GM04503 (cell line): ENCODE measurements at regions not wholly inside any gene's neighbourhood (a gene's known extent, or its start where the extent isn't known, plus 50 kb on each side); places are given as distances from the start of the nearest gene placed in this dataset.
"Not testable (repeated sequence)": the region's sequence is repeated elsewhere in the genome, so short reads cannot be mapped to it uniquely, and the experiment has no call there.

ENCODE experiments used
- DNase-seq: peaks from one replicate; pipeline ENCODE4 v3.0.0-alpha.2; 2012; ENCODE audit warnings: low read depth

DNA sequence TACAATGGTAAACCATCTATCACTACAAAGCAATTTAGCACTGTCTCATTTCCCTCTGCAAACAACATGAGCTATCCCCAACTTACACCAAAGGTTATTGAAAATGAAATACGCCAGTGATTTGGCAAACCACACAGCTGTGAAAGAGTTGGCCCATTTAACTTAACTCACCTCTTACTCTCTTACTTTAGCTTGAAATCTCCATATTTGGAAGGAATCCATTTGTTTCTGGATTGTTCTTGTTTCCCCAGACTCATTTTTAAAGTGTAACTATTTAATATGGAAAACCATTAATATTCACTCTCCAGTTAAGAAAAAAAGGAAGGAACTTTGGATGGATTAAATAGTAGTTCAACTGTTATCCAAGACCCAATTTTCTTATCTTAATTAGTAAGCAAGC, 93.7 kb upstream of the TRIB2 start:
- DNase-seq = no peak

DNA sequence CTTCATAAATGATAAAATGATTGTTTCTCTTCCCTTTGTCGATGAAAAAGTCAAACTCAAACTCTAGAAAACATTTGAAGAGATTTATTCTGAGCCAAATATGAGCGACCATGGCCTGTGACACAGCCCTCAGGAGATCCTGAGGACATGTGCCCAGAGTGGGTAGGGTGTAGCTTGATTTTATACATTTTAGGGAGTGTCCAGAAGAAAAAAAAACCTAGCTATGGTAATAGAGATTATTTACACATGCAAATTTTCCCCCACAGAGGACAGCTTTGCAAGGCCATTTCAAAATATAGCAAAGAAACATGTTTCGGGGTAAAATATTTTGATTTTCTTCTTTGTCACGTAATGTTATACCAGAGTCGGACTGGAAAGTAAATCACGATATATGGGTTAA, 92.4 kb upstream of the TRIB2 start:
- DNase-seq = no peak

DNA sequence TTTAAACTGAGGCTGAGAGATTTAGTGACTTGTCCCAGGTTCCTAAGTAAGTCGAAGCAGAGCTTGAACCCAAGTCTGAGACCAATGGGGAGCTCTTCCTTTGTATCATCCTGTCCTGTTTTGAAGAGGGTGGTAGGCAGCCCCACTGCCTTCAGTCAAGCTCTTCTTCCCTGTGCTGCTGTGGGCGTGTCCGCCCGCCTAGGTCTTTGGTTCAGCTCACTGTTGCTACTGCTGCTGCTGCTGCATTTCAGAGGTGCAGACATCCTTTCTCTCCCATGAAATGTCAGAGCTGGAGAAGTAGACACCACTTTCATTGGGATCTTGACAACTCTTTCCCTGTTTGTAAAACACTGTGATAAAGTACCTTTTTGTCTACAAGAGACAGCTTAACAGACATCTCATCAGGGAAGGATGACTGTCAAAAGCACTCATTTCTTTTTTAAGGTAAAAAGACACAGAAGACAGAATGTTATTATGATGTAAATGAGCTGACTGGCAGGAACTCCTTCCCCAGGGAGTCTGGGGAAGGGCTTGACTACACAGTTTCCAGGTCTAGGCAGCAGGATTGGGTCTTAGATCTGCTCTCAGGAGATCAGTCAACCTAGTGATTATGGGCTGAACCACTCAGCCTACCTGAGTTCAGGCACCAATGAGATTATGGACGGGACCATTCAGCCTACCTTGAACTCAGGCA, 91.7 kb upstream of the TRIB2 start:
- DNase-seq = no peak

- DNase-seq = not testable (repeated sequence)
These were observed 88.2 kb upstream of the TRIB2 start for GRCh38 chr2:12628541-12628940.

- no peak for DNase-seq
These were observed 79.7 kb upstream of the TRIB2 start for GRCh38 chr2:12636837-12637581.

GRCh38 chr2:12637754-12638153, 79.0 kb upstream of the TRIB2 start:
- DNase-seq = no peak

- DNase-seq = no peak
These were observed 75.3 kb upstream of the TRIB2 start for GRCh38 chr2:12641441-12641840.

DNA sequence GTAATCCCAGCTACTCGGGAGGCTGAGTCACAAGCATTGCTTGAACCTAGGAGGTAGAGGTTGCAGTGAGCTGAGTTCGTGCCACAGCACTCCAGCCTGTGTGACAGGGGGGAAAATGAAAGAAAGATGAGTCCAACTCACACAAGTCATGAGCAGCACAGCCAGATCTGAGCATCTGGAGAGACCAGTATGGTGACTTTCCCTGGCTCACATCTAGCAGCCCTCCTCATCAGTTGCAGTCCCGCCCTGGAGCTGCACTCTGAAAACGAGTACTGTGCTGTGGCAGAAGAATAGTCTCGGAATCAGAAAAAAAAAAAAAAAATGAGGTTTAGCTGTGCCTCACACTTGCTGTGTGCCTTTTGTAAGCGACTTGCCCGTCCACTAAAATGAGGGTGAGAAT, 74.4 kb upstream of the TRIB2 start:
- DNase-seq = no peak

GRCh38 chr2:12642859-12643258, 73.9 kb upstream of the TRIB2 start:
- DNase-seq = no peak

- DNase-seq = no peak
These were observed 66.9 kb upstream of the TRIB2 start for GRCh38 chr2:12649602-12650400.

- DNase-seq = no peak
These were observed 65.1 kb upstream of the TRIB2 start for GRCh38 chr2:12651641-12652040.

DNA sequence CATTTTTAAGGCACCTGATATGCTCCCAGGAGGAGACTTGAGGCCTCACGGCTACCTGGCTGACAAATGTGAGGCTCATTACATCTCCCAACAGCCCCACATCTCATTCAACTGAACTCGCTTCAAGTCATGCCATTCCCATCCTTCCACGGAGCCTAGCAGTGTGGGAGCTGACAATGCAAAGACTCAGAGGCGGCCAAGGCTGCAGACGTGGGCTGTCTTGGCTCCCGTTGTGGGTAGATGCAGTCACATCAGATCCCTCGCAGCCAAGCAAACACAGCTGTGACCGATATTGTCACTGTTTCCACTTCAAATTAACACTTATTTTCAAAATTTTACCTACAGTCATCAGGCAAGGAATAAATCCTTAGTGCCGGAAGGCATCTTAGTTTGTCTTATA, 64.0 kb upstream of the TRIB2 start:
- no peak for DNase-seq

DNA sequence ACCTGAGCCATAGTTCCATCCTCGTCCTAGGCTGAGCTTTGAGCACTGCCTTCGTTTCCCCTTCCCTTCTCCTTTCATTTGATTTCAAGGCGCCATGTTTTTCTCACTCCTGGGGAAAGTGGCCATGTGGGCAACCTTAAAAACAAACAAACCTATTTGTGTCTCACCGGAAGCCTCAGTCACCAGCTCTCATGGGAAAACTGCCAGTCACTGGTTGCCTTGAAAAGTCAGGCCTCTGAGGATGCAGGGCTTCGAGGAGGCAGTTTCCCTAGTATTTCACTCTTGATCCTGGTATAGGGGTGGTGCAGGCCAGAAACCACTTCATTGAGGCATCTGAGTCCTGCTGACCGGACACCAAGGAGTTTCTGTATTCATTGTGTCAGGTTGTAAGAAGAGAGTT, 59.2 kb upstream of the TRIB2 start:
- no peak for DNase-seq

DNA sequence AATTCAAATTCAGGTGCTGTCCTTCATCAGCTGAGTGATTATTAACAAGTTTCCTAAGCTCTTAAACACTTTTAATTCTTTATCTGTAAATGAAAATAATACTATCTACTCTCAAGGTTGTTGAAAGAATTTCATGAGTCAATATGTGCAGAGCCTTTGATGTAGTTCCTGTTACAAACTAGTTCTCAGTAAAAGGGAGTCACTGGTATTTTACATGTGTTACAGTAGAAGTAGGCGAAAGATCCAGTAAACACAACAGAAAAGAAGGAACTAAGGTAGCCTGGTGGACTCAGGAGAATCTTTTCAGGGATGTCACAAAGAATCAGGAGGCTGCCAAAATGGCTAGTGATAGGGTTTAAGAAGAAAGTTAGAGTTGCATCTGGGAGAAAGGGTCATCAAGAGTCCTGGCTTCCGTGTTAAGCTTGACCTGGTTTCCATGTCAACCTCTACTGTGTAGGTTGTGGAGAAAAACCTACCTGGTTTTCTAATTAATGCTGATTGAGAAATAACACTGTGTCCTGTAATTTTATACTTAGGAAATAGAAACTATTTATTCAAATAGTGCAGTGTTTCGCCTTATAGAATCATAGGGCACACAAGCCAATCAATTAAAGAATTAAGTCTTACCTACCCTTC, 58.3 kb upstream of the TRIB2 start:
- no peak for DNase-seq

- DNase-seq = no peak
These were observed 55.2 kb upstream of the TRIB2 start for GRCh38 chr2:12661489-12661888.

- no peak for DNase-seq
These were observed 53.3 kb upstream of the TRIB2 start for GRCh38 chr2:12663306-12664037.

GRCh38 chr2:12665334-12665733, 51.4 kb upstream of the TRIB2 start:
- DNase-seq = no peak

DNA sequence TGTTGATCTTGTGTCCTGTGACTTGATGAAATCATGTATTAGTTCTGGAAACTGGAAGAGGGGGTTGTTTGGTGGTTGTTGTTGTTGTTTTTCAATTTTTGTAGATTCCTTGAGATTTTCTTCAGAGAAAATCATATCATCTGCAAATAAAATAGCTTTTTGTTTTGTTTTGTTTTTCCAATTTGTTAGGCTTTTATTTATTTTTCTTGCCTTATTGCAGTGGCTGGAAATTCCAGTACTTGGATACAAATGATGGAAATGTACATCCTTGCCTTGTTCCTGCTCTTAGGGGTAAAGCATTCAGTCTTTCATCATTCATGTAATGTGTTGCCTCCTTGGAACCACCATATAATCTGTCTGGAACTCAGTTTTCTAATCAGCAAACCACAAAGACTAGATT, 50.3 kb upstream of the TRIB2 start:
- no peak for DNase-seq
